Head of caudate nucleus (tissue), 42 donors: ENCODE measurements at regions not wholly inside any gene's neighbourhood (a gene's known extent, or its start where the extent isn't known, plus 50 kb on each side); places are given as distances from the start of the nearest gene placed in this dataset.

Experiments used
- DNase-seq, 42 donors: peaks; one replicate each; pipeline versions ENCODE4 v3.0.0 to v3.0.0-alpha.2; 2020 to 2021; ENCODE audit warnings: mixed read lengths in 7 of 42
- intact Hi-C: fragments of 100-400 bp; cut with DNase I; formaldehyde crosslinking; loops from one replicate; pipeline ENCODE4 v1.15.0; 2022

DNA sequence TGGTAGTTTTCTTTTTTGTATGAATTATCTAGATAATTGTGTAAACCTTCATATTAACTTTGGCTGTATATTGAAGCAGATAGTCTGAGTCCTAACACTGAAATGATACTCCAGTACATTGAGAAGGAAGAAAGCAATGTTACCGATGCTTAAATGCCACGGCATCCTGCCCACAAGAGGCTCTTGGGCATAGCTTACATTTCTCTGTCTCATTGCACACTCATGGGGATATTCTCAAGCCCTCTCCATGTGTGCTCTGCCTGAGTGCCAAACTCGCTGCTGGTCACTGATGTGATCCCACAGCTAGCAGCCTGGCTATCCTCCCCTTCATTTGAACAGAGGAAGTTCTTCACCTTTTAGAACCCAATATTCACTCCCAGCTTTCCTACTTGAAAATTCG lies 179.4 kb downstream of the TGFB2 start:
- DNase-seq: no peak
- intact Hi-C loops: loop anchor here (5.0 kb wide), 1 partner anchor 177 kb away; the partner anchor contains the start of gene TGFB2

DNA sequence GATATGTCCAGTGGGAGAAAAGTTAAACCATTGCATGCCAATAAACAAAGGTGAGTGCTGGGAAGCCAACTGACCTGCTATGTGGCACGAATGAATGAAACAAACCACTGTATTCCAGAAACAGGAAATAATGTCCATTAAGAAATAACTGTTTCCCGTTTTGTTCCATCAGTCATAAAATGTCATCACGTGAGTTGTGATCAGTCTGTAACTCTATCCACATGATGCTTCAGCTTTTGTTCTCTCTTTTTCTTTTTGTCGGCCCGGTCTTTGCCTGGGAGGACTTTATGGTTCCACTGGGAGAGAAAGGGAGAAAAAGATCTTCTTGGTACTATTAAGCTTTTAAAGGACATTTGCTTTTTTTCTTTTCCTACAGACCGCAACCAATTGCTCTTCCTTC lies 179.9 kb downstream of the TGFB2 start:
- DNase-seq: no peak
- intact Hi-C loops: no loop called here

DNA sequence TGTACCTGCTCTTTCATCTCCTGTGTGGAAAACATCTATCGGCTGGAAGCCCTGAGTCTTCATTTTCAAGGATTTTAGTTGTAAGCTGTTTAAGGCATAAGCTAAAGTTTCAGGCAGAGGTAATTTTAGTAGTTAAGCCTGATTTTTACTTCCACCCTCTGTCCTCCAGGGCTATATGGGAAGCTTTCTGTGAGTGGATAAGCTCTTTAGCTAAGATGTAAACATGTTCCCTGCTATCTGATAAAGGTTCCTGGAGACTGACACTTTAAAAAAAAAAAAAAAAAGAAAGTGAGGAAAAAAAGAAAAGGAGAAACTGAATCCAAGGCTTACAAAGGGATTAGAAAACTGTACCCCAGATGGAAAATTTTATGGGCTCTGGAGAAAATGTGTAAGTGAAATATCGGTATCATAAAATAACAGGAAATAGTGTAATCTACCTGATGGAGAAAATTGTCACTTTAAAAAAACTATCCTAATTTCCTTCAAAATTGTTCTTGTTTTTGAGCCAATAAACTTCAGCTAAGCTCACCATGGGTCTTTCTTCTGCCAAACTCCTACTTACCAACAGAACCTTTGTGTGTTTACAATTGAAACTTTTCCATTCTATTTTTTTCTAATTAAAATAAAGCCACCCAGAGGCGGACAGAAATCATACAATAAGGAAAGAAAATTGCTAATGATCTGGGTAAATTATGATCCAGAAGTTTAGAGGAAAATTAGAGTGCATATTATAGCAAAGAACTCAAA lies 180.5 kb downstream of the TGFB2 start:
- DNase-seq: no peak
- intact Hi-C loops: no loop called here

DNA sequence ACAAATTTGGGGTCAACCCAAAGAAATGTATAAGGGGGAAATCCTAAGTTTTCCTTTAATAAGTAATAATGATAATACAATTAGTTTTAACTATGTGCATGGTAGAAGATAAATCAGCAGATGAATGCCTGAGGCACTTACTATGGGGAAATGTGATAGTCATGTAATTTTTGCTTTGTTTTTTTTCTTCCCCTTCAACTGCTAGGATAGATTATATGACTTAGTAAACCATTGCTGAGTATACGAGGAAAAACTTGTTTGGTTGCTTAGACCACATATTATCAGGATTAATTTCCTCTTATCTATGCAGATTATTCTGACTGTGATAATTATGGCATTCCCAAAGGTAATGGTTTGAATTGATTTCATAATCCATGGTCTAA lies 181.1 kb downstream of the TGFB2 start:
- intact Hi-C loops: no loop called here
- DNase-seq: no peak

DNA sequence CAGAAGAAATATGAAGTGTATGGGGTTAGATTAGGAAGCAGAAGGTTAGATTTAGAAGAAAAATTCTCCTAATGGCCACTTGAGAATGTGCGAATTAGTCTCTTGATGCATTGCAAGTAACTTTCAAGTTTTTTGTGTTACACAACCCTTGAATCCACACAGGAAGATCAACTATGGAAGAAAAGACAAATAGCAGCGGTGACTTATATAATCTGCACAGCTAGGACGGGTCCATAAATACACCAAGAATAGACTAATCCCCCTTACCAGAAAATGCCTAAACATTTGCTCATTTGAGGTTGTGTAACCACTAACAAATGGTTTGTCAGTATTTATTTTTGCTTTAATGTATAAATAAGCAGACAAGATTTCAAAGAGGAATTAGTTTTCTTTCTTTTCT lies 182.6 kb downstream of the TGFB2 start:
- no peak for DNase-seq
- intact Hi-C loops: no loop called here

DNA sequence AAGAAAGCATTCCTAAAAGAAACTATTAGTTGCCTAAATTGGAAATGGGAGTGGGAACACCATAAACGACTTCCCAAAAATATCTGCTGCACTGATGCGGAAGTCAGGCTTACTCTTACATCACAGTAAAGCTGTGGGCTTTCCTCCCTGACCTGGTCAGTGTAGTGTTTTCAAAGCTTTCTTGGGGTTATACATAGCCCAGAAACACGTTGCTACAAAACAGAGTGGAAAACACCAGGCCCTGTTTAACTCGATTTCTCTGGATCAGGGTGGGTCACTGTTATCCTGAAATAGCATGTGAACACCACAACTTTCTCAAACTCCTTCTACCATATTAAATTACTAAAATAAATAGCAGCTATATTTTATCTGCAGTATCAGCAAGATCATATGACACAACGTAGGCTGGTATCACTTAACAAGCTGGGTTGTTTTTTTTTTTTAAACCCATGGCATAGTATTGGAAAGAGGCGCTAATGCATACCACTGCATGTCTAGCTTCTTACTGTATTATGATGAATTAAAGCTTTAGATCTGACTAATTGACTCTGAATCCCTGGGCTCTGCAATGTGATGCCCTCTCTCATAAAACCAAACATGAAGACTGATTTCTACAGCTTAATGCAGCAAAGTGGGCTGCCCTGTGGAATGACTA lies 184.6 kb downstream of the TGFB2 start:
- intact Hi-C loops: no loop called here

DNA sequence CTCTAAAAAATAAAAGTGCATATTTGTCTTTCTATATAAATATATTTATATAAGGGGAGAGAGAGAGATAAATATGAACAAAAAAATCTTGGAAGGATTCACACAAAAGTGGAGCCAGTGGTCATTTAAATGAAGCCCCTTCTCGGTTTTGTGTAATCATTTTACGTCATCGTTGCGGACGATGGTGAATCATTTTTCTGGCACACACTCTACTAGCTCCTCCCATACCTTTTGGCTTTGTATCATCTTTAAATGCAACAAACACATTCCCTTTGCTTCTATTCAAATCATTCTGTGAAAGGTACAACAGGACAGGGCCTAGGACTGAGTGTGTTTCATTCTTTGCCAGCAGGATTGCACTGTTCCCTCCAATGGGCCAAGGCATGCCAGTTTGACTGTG lies 186.8 kb downstream of the TGFB2 start:
- intact Hi-C loops: no loop called here
- DNase-seq: no peak

More for the DNA sequence above, 184.6 kb downstream of the TGFB2 start:
- DNase-seq: no peak

DNA sequence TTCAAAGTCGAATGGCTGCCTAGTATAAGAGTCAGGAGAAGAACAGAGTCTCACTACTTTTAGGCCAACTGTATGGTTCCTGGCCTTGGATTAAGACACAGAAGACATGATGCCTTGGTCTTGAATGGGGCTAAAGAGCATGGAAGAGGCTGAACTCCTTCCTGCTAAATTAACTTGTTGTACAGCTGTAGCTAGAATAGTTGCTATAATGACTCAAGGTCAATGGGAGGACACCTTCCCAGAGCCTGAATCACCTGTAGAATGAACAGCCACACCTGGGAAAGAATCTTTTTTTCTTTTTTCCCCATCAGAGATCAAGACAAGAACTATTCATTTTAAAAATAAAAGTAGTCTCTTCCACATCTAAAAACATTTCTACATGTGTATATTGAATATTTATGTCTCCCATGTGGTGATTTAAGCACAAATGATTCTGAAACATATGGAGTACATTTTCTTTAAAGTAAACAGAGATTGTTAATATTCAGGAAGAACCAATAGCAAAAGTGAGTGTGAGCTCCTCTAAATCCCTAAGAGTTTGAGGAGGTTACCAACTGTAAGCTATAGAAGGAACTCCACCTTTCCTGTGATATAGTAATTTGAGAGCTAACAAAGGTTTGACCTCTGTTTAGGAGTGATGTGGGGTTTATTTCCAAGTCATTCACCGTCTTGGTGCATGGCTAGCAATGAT lies 191.3 kb downstream of the TGFB2 start:
- no peak for DNase-seq
- intact Hi-C loops: no loop called here

DNA sequence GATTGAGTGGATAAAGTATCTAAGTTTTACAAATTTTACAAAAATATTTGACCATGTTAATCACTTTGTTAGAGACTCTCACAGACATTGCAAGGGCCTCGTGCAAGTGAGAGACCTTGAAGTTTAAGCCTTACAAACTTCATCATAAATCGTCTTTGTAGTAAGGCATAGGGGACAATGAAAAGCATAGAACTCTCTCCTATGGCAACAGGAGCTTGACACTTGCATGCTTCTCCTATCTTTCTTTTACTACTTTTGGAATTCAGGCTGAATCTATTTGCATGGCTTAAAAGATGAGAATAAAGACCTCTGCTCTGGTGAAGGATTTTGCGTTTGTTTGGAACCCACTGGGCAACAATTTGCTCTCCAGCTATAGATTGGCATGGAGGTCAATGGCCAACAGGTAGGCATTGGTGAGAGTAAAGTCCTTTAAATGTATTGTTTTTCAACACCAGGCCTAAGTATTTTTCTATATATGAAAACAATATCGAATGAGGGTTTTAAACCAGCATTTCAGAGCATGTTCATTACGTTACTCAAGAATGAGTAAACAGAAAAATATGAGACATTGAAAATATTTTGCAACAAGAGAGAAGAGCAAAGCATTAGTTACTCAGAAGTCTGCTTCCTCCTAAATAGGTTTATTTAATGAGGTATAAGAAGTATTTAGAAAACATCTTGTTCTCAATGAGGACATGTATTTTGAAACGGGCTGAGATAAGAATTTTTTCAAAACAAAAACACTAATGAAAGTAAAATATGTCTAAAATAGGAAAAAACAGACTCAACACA lies 192.2 kb downstream of the TGFB2 start:
- intact Hi-C loops: no loop called here
- no peak for DNase-seq

DNA sequence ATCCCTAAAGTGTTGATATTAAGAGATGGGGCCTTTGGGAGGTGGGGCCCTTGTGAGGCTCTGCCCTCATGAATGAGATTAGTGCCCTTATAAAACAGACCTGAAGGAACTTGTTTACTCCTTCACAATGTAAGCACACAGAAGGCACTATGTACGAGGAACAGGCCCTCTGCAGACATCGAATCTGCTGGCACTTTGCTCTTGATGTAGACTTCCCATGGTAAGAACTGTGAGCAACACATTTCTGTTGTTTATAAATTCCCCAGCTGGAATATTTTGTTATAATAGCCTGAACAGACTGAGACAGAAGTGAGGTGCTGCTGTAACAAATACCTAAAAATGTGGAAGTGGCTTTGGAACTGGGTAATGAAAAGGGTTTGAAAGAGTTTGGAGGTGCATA lies 193.2 kb downstream of the TGFB2 start:
- intact Hi-C loops: no loop called here
- DNase-seq: no peak

DNA sequence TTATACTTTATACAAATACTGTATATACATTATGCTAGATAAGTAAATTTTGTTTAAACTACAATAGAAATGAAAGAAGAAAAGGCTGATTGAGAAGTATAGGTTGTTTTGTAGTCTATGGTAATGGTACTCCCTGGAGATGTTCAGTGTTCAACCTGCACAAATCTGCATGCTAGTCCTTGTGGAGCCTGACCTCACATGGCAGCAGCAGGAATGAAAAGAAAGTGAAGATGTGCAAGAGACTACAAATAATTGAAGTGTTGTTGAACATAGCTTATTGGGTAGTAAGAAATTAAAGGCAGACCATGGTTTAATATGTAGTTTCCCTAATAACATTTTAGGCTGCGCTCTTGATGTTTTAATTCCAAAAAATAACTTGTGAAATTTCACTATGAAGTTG lies 201.2 kb downstream of the TGFB2 start:
- DNase-seq: no peak
- intact Hi-C loops: no loop called here

DNA sequence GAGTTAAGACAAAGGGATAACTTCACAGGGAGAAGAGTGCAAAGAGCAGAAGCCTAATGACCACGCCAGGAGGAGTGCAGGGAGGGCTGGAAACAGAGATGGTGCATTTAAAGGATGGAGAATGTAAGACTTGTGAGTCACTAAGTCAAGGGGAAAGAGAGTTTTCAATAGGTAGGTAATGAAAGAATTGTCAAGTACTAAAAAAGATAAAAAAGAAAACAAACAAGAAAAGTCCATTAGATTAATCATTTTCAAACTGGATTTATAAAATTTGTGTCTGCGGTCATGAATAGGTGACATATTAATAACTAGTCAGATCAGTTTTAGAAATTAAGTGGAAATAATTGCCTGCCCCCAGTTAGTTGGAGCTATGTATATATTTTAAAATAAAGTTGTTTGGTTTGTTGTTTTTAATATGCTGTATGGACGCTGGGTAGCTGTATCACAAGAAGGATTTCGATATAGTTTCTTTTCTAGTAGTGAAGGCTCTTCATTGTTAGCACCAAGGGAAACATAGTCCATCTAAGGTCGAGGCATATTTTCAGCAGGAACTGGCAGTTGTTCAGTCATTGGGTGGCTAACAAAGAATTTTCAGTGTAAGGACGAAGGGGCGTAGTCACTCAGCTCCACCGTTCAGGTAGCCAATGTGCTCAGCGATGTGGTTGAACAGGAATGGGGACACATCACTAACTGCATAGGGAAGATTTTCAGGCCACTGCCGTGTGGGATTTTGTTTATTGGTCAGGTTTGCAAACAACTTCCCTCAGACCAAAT lies 203.0 kb downstream of the TGFB2 start:
- no peak for DNase-seq

DNA sequence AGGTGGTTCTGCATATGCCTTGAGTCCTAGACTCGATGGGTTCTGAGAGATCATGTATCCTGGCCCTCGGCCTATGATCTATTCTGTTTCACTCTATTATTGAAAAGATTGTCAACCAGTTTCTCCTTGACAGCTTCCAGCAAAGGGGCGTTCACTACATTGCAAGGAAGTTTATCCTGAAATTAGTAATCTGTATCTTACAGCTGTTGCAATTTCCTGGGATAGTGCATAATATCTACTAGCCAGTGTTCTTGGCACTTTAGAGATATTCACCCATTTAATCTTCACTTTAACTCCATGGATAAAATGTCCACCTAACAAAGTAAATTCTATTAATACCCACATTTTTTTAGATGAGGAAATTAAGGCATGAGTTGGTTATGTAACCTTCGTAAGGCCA lies 203.6 kb downstream of the TGFB2 start:
- no peak for DNase-seq
- intact Hi-C loops: no loop called here

More for the DNA sequence above, 203.0 kb downstream of the TGFB2 start:
- intact Hi-C loops: no loop called here

DNA sequence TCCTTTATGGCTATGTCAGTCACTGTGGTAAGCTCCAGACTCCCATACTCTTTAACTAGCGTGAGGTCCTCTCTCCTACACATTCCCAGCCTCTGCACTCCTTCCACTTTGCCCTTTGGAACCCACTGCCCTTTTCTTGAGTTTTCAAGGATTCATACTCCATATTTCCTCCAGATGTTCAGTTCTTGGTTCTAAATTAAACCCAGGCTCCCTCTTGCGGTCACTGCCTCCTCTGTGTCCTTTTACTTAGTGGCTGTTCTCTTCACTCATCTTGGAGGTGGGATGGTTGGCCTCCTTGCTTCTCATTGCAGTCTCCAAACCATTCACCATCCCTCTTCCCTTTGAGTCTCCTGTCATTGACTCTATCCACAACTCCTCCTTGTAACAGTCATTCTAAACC lies 208.1 kb downstream of the TGFB2 start:
- intact Hi-C loops: no loop called here

DNA sequence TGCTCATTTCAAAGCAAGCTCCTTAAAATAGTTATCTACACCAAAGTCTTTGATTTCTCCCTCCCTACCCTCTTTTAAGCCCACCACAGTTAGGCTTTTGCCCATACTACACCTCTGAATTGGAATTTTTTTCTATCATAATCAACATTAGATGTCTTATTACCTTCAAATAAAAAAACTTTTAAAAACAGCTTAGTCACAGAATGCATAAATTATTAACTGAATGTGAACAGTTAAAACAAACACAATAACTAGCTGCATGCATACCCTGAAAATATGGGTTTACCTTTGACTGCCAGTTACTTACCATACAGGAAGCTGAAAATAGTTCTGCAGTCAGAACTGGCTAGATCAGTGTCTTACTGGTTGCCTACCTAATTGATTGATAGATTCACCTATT lies 210.9 kb downstream of the TGFB2 start:
- intact Hi-C loops: no loop called here
- no peak for DNase-seq

More for the DNA sequence above, 208.1 kb downstream of the TGFB2 start:
- DNase-seq: no peak

DNA sequence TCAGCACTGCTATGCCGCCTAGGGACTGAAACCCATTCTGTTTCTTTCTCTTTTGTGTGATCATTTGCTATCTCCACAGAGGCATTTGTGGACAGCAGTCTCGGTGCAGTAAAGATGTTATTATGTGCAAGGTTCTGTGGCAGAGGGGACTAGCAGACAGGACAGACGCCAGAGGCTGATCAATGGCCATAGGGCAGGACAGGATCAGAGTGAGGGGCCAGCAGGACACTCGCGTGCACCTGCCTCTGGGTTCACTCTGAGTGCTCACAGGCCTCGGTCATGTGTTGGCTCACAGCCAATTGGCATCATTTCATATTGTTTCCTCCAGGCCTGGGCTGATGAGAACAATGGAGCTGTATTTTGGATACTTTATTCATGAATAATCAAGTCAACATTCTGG lies 212.6 kb downstream of the TGFB2 start:
- DNase-seq: peak in 32 of 42 donors; percentile 5 to 70 (median 26)
- intact Hi-C loops: no loop called here

DNA sequence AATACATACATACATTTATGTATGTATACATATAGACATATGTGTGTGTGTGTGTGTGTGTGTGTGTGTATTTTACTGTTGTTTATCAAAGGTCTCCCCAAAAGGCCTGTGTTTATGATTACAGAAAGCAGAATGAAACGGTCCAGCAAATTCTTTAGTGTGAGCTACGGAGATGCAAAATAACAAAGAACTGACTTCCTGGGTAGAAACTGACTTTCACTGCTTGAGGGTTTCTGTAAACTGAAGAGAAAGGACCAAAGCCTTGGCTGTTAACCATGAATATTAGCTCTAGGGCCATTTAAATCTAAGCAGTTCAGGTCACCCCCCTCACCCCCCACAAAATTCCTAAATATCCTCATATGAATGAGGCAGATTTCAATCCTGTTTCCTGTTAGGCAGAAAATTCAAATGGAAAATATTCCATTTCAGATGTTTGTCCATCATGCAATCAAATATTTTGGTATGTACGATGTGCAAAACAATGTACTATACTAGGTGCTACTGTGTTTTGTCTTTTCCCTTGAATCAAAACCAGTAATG lies 213.2 kb downstream of the TGFB2 start:
- no peak for DNase-seq
- intact Hi-C loops: no loop called here

DNA sequence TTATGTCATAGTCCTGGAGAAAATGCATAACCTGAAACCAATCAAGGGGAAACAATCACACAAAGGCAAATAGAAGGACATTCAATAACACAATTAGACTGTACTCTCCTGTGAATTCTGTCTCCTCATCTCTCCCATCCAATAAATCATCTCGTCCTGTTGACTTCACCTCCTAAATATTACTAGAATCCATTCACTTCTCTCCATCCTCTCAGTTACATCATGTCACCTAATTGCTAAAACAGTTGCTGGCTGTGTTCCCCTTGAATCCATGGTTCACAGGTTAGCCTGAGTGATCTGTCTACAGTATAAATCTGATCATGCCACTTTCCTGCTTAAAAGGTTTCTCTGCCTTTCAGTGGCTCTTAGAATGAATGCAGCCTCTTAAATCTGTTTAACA lies 220.2 kb downstream of the TGFB2 start:
- intact Hi-C loops: no loop called here
- DNase-seq: no peak
